GM21423 (cell line): ENCODE measurements at regions not wholly inside any gene's neighbourhood (a gene's known extent, or its start where the extent isn't known, plus 50 kb on each side); places are given as distances from the start of the nearest gene placed in this dataset.

Source experiments
- ATAC-seq: cut with Tn5 transposase; IDR thresholded peaks from one replicate; pipeline ENCODE4 v1.9.1; 2021; ENCODE audit warnings: mild to moderate bottlenecking, moderate library complexity; ENCODE audit not compliant: unreplicated experiment

GRCh38 chr22:49323751-49324415 is 503.8 kb downstream of the BRD1 start:
- ATAC-seq, result no peak

GRCh38 chr22:49322861-49323622 is 504.6 kb downstream of the BRD1 start:
- ATAC-seq, result no peak

DNA sequence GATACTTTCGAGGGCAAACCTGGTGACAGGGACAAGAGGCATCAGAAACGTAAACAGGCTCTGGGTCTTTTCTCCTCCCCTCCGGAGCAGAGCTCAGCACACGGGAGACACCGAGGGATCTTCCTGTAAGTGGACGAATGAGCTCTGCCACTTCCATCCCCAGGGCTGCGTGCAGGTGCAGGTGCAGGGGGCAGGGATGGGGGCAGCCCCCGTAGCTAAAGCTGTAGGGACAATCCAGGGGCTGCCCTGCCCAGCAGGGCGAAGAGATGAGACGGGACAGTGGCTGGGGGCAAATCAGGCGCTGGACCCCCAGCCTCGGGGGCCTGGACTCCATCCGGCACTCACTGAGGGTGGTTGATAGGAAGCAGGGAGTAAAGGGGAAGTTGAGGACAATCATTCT is 505.4 kb downstream of the BRD1 start:
- ATAC-seq, result no peak

GRCh38 chr22:49321477-49322055 is 506.1 kb downstream of the BRD1 start:
- no peak for ATAC-seq

DNA sequence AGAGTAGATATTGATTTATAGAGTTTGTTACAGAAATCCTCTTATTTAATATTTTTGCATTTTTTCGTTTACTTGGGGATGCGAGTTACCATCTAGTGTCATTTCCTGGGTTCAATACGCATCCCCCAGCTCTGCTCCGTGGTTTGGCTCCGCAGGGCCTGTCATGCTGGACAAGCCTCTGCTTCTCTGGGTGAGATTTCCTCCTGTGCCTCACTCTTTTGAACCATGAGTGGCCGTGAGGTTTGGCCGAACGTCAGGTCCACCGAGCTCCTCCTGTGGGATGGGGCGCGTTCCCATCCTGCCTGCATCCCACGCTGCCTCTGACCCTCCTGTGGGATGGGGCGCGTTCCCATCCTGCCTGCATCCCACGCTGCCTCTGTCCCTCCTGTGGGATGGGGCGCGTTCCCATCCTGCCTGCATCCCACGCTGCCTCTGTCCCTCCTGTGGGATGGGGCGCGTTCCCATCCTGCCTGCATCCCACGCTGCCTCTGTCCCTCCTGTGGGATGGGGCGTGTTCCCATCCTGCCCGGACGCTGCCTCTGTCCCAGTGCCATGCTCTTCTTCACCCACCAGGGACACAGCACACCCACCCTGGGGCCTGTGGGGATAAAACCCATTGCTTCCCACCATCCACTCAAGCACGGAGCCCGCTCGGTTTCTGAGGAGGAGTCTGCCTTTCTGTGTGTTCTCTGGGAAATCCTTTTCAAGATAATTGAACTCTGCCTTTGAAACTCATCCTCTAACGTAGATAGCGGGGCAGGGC is 506.8 kb downstream of the BRD1 start:
- ATAC-seq, result no peak

- no peak for ATAC-seq
Observed at GRCh38 chr22:49317369-49317768, 510.3 kb downstream of the BRD1 start.

DNA sequence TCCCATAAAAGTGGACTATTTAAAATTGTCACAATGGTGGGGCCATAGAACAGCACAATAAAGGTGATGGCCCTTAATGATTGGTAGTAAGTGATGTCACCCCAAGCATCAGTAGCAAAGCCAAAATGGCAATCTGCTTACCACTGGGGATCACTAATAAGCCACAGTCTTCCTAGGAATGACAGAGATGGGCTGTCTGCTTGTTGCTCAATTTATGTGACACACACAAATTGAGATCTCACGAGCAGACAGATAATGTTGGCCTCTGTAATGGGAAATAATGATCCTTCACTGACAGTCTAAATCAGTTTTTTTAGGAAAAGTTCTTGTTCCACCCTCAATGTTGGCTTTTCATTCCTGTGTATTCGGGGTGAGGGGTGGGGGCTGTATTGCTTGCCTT is 515.1 kb downstream of the BRD1 start:
- ATAC-seq, result no peak

DNA sequence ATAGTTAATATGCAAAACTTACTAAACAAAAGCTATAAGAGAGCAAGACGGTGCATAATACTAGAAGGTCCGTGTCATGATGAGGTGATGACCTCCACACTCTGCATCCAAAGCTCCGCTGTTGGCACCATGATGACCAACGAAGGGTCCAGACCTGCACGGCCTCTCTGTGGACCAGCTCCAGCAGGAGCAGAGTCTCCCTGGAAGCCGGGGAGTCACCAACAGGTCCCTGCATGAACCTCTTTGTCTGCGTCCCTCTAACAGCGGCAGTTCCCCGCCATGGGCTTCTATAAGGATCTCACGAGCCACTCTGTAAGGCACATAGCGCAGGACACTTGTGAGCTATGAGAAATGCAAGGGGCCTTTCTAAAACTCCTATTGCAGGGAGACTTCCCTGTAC is 517.3 kb downstream of the BRD1 start:
- ATAC-seq, result no peak

DNA sequence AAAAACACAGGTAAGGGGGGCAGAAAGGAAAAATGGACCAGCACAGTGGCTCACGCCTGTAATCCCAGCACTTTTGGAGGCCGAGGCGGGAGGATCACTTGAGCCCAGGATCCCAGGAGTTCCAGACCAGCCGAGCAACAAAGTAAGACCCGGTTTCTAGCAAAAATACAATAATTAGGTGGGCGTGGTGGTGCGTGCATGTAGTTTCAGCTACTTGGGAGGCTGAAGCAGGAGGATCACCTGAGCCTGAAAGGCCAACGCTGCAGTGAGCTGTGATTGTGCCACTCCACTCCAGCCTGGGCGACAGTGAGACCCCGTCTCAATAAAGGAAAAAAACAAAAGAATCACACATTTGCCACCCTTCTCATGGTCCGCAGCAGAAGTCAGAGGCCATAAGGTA is 519.4 kb downstream of the BRD1 start:
- ATAC-seq, result no peak

DNA sequence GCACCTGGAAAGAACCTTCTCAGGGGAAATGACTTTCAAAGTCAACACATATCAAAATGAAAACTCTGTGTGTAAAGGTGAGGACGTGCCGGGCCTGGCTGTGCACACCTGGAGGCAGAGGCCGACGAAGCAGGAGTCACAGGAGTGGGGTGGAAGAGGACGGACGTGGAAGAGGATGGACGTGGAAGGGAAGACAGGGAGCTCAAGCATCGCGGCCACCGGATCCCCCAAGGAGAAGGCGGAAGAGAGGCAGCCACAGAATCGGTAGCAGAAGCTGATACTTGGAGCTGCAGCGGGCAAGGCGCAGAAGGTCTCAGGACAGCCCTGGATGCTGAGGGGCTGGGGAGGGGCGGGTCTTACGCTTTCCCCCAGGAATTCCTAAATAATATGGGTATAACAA is 519.8 kb downstream of the BRD1 start:
- ATAC-seq, result no peak

DNA sequence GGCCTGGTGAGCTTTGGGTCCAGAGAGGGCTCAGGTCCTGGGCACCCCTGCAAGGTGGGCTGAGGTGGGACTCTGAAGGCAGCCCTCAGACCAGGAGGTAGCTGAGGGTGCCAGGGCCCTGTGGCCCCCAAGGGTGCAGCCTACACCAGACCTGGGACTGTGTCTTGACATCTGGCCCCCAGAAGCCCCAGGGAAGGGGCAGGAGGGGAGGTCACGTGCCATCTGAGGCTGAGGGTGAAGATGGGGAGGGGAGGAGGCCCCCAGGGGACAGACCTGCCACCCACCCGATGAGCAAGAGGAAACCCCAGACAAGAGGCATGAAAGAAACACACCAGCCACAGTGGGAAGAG is 520.2 kb downstream of the BRD1 start:
- ATAC-seq, result no peak

GRCh38 chr22:49306632-49307480 is 520.8 kb downstream of the BRD1 start:
- no peak for ATAC-seq

GRCh38 chr22:49305966-49306631 is 521.6 kb downstream of the BRD1 start:
- no peak for ATAC-seq

DNA sequence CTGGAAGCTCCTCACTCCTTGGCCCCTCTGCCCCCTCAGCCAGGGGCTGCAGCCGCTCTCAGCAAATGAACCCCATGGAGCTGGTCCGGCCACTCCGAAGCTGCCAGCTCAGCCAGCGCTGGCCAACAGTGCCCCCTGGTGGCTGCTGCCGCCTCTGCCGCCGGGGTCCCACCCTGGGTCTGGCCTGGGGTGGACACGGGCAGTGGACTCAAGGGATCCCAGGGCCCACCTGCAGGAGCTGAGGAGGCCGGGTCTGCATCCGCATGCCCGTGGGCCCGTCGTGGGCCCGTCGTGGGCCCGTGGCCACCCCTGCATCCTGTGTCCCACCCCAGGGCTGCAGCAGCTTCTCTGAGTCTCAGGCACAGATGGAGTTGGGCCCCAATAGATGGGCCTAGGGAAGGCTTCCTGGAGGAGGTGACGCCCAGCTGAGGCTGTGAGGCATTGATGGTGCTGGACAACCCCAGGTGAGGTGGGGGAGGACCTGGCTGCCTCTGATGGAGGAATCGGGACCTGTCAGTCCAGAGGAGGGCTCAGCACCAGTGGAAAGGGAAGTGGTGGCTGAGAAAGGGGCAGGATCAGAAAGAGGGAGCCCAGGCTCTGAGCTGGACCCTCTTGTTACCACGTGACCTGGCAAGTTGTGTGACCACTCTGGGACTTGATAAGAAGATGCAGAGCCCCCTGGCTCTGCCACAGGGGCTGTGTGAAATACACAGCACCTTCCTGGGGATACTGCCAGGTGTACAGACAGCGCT is 522.3 kb downstream of the BRD1 start:
- no peak for ATAC-seq

GRCh38 chr22:49303781-49304461 is 523.8 kb downstream of the BRD1 start:
- no peak for ATAC-seq

DNA sequence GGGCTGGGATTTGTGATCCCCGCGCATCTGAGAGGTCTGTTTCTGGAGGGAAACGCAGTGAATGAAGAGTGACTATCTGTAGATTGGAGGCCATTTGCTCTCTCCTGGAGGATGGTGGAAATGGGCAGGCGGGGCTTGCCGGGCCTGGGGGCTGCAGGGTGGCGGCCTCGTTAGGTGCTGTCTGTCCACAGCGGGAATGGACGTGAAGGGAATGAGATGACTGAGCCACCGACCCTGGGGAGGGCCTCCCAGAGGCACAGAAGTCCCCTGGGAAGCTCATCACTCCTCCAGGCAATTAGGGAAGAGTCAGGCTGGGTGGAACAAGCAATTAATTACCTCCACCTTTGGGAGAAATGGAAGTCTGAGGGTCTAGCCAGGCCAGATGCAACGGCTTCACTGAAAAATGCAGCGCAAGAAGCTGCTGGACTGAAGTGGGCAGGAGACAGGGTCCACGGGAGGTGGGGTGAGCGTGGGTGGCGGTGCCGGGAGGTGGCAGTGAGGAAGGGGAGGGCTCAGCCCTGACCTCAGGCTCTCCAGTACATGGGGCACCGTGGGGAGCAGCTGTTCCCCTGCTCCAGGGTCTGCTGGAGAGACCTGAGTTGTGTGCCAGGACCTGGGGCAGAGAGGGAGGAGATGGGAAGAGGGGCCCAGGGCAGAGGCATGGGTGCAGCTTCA is 524.5 kb downstream of the BRD1 start:
- no peak for ATAC-seq

DNA sequence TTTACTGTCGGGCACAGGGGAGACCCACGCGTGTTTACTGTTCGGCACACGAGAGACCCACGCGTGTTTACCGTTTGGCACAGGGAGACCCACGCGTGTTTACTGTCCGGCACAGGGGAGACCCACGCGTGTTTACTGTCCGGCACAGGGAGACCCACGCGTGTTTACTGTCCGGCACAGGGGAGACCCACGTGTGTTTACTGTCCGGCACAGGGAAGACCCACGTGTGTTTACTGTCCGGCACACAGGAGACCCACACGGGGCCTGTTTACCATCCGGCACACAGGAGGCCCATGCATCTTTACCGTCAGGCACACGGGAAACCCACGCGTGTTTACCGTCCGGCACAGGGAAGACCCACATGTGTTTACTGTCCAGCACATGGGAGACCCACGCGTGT is 525.1 kb downstream of the BRD1 start:
- ATAC-seq, result no peak

DNA sequence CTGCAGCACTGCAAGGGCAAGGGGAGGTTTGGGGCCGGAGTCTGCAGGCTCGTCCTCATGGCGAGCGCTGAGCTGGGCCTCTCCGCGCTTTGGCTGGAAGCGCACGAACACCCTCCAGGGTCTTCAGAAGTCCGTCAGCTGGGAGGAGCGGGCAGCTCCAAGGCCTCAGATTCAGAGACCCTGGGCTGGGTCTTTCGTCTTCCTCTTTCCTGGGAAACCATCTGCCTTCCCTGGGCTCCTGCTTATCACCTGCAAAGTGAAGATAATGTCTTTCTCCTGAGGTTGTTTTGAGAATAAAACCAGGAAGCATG is 525.6 kb downstream of the BRD1 start:
- no peak for ATAC-seq
